Liver (tissue), 3 donors: ENCODE measurements at regions not wholly inside any gene's neighbourhood (a gene's known extent, or its start where the extent isn't known, plus 50 kb on each side); places are given as distances from the start of the nearest gene placed in this dataset.

Source experiments
- ATF3 ChIP-seq: IDR thresholded peaks from 2 replicates; pipeline ENCODE4 v1.6.1; 2016; ENCODE audit warnings: antibody characterized with exemption
- EGR1 ChIP-seq, 2 donors: IDR thresholded peaks; 2 replicates each; pipeline ENCODE4 v1.6.1; 2016 to 2018; ENCODE audit warnings: antibody characterized with exemption in 2 of 2, low read depth in 2 of 2
- HNF4A ChIP-seq, 2 donors: conservative IDR thresholded peaks; 2 replicates each; pipeline ENCODE4 v1.6.1; 2016; ENCODE audit warnings: antibody characterized with exemption in 2 of 2, mild to moderate bottlenecking in 2 of 2
- JUND ChIP-seq, 2 donors: IDR thresholded peaks; 2 replicates each; pipeline ENCODE4 v1.6.1; 2016; ENCODE audit warnings: antibody characterized with exemption in 2 of 2
- MAX ChIP-seq: IDR thresholded peaks from 2 replicates; pipeline ENCODE4 v1.6.1; 2016; ENCODE audit warnings: antibody characterized with exemption
- RAD21 ChIP-seq, 2 donors: IDR thresholded peaks; 2 replicates each; pipeline ENCODE4 v1.6.1; 2016; ENCODE audit warnings: antibody characterized with exemption in 2 of 2, mild to moderate bottlenecking in 2 of 2
- TAF1 ChIP-seq: conservative IDR thresholded peaks from 2 replicates; pipeline ENCODE4 v1.6.1; 2016; ENCODE audit warnings: antibody characterized with exemption, mild to moderate bottlenecking
- YY1 ChIP-seq: IDR thresholded peaks from 2 replicates; pipeline ENCODE4 v1.6.1; 2016; ENCODE audit warnings: antibody characterized with exemption, mild to moderate bottlenecking
- ZBTB33 ChIP-seq: IDR thresholded peaks from 2 replicates; pipeline ENCODE4 v1.6.1; 2016; ENCODE audit warnings: antibody characterized with exemption
- TF ChIP-seq, protein P1 (sequence below): fragments of 150-350 bp; IDR thresholded peaks from 2 replicates; pipeline ENCODE4 v1.5.1; 2017; ENCODE audit warnings: improper control_type of control experiment, low read depth, low read length; ENCODE audit not compliant: missing input control
- TF ChIP-seq, protein P2 (sequence below): IDR thresholded peaks from 2 replicates; pipeline ENCODE4 v1.6.1; 2016; ENCODE audit warnings: antibody characterized with exemption, mild to moderate bottlenecking
- donor health status: healthy.
- donor health status: healthy.

DNA sequence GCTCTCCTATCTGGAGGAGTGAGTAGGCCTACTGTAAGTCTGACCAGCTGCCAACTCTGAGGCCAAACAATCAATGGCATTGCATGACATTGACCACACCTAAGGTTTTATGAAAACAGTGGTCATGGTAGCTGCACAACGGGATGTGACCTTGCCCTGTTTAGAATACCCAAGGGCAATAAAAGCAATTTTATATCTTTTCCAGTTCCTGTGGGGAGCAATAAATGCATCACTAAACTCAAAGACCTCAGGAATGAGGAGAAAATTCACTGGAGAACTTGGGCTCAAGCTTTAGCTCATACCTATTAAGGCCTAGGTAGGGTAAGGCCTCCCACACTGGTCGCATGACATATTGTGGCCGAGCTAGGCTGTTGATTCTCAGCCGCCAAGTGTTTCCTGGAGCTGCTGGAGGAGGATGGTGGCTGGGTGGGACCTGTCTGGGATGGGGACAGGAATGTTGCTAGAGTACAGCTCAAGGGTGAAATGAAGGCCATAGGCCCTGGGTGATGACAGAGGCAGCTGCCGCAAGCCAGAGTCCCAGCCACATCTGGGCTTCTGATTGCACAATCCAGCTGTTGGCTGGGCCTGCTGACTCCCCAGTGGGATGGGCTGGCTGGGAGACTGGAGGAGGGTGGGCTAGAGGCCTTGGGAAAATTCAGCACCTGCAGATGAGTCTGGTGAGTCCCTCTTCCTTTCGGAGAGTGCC is 313.7 kb downstream of the CYP26B1 start:
- TF ChIP-seq MAX (no peak), RAD21 (IDR thresholded peaks at IDR 0.05) (no peak), JUND (IDR thresholded peaks at IDR 0.05) (no peak), TAF1 (no peak), ZBTB33 (no peak), ATF3 (no peak), HNF4A (conservative IDR thresholded peaks at IDR 0.05) (no peak), YY1 (no peak), EGR1 (IDR thresholded peaks at IDR 0.05; ENCODE audit: low read depth in 2 of 2) (no peak)
- TF ChIP-seq, protein P1, sequence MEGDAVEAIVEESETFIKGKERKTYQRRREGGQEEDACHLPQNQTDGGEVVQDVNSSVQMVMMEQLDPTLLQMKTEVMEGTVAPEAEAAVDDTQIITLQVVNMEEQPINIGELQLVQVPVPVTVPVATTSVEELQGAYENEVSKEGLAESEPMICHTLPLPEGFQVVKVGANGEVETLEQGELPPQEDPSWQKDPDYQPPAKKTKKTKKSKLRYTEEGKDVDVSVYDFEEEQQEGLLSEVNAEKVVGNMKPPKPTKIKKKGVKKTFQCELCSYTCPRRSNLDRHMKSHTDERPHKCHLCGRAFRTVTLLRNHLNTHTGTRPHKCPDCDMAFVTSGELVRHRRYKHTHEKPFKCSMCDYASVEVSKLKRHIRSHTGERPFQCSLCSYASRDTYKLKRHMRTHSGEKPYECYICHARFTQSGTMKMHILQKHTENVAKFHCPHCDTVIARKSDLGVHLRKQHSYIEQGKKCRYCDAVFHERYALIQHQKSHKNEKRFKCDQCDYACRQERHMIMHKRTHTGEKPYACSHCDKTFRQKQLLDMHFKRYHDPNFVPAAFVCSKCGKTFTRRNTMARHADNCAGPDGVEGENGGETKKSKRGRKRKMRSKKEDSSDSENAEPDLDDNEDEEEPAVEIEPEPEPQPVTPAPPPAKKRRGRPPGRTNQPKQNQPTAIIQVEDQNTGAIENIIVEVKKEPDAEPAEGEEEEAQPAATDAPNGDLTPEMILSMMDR: no peak
- TF ChIP-seq, protein P2, sequence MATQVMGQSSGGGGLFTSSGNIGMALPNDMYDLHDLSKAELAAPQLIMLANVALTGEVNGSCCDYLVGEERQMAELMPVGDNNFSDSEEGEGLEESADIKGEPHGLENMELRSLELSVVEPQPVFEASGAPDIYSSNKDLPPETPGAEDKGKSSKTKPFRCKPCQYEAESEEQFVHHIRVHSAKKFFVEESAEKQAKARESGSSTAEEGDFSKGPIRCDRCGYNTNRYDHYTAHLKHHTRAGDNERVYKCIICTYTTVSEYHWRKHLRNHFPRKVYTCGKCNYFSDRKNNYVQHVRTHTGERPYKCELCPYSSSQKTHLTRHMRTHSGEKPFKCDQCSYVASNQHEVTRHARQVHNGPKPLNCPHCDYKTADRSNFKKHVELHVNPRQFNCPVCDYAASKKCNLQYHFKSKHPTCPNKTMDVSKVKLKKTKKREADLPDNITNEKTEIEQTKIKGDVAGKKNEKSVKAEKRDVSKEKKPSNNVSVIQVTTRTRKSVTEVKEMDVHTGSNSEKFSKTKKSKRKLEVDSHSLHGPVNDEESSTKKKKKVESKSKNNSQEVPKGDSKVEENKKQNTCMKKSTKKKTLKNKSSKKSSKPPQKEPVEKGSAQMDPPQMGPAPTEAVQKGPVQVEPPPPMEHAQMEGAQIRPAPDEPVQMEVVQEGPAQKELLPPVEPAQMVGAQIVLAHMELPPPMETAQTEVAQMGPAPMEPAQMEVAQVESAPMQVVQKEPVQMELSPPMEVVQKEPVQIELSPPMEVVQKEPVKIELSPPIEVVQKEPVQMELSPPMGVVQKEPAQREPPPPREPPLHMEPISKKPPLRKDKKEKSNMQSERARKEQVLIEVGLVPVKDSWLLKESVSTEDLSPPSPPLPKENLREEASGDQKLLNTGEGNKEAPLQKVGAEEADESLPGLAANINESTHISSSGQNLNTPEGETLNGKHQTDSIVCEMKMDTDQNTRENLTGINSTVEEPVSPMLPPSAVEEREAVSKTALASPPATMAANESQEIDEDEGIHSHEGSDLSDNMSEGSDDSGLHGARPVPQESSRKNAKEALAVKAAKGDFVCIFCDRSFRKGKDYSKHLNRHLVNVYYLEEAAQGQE: no peak
